Left renal cortex interstitium (tissue), 4 donors: ENCODE measurements at regions not wholly inside any gene's neighbourhood (a gene's known extent, or its start where the extent isn't known, plus 50 kb on each side); places are given as distances from the start of the nearest gene placed in this dataset.
"Not testable (repeated sequence)": the region's sequence is repeated elsewhere in the genome, so short reads cannot be mapped to it uniquely, and the experiment has no call there.

ENCODE experiments used
- DNase-seq, 4 donors: peaks; one replicate each; pipeline ENCODE4 v3.0.0-alpha.2; 2013; ENCODE audit warnings: low read depth in 4 of 4, low spot score in 2 of 4, missing footprints in 1 of 4

DNA sequence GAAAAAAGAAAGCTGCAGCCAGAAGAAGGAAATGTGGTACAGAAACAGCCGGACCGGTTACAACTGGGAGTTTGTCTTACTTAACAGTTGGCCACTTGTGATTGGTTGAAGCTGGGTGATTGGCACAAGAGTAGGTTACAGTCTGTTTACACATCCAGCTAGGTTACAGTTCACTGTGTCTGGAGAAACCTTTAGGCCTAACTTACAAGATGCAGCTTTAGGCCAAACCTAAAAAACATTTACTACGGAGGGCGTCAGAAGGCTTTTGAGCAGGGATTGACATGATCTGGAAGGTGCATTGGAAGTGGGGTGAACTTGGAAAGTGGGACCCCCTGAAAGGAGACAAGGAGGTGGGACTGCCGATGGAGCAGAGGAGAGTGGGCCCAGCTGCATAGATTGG is 122.3 kb downstream of the BANF2 start:
- peak in 2 of 4 donors; percentile 80 to 91 for DNase-seq

DNA sequence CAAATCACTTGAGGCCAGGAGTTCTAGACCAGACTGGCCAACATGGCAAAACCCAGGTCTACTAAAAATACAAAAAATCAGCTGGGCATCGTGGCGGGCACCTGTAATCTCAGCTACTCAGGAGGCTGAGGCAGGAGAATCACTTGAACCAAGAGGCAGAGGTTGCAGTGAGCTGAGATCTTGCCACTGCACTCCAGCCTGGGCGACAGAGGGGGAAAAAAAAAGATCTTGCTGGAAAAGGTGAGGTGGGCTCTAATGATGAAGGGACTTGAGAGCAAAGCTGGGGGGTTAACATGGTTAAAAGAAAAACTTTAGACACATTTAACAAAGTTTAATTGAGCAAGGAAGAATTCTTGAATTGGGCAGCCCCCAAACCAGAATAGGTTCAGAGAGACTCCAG is 121.8 kb downstream of the BANF2 start:
- DNase-seq, result not testable (repeated sequence)

GRCh38 chr20:17819395-17820093 is 119.8 kb downstream of the BANF2 start:
- no peak for DNase-seq

GRCh38 chr20:17818187-17818586 is 118.4 kb downstream of the BANF2 start:
- DNase-seq, result no peak

DNA sequence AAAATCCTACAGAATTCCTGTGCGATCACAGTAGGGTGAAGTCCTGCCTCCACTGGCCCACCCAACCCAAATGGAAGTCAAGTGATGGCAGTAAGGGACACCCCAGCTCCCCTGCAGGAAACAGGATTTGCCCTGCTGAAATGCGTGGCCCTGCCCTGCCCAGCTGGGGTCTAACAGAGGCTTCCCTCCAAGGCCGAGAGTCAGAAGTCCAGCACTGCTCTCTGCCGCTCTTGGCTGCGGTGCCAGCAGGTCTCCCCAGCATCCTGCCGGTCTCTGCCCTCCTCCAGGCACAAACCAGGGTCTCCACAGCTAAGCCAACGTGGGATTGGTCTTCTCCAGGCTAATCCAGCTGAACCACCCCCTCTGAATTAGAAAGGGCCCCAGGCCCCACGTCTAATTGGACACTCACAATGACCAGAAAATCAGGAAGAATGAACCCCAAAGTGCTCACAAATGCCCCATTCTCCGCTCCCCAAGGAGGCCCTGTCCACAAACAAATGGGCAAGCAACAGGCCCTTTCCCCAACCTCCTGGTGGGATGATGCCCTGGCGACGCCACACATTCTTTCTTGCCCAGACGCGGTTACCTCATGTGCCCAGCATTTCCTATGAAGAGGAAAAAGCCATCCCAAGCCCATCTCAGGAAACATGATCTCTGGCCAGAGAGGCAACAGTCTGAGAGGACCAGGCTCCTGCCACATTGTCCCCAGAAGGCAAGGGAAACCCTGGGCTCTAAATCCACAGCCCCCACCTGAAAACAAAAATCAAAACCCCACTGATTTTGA is 117.2 kb downstream of the BANF2 start:
- no peak for DNase-seq

DNA sequence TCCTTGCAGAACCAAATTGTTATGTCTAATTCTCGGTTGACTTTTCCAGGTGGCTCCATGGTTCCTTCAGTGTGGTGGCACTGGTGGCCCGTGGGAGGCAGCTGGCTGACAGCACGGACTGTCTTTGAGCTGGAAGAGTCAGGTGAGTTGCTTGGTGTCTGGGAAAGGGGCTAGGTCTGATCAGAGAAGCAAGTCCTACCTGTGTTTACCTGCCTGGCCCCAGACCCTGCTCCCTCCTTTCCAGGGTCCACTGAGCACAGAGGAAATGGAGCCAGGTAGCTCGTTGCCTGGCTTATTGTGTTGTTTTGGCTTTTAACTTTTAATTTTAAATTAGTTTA is 111.8 kb downstream of the BANF2 start:
- no peak for DNase-seq

DNA sequence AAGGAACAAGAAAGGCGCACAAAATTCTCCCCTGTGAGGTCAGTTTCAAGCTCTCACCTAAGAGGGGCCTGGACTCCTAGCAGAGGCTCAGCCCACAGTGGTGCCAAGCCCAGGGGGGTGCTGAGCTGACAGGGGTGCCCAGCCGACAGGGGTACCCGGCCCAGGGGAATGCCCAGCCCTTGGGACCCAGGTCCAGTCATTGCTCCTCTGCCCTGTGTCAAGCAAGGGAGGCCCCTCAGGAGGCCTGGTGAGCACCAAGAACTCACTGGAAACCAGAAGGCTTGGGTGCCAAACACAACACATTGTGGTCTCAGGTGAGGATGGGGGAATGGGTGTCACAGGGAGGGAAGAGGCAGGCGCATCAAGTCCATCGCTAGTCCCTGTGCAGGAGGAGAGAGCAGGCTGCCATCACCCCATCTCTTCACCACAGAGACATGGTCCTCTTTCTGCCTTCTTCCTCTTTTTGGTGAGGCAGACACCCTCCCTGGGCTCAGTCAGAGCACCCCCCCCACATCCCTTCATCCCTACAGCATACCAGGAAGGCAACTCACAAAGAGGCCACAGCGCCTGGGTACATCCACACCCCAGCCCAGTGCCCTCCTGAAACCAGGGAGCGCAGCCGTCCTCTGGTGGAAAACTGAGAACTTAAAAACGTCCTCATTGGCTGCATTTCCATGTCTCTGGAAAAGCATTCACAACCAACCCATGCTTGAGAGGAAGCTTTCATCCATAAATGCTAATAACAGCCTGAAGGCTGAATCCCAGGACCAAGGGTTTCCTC is 111.3 kb downstream of the BANF2 start:
- DNase-seq, result no peak

DNA sequence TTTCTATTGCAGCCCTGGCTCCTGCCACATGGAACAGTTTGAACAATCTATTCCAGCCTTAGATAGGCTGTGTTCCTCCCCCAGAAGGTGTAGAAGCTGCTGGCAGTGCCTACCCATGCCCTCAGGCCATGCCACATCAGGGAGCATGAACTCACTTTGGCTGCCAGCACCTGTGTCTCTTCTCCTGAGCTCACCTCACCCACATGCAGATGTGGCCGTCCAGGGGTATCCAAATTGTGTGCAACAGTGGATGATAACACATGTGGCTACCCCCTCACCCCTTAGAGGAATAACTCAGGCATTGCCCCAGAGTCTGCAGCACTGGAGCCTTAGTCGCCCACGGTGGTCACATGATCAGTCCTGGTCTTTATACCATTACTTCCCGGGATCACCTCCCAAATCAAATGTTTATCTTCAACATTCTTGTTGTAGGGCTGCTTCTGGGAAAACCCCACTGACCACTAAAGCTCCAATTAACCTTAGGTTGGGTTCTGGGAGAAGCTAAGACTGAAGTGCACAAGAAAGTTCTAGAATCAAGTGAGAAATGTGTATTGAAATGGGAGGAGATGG is 110.4 kb downstream of the BANF2 start:
- DNase-seq, result no peak

GRCh38 chr20:17809362-17810061 is 109.7 kb downstream of the BANF2 start:
- DNase-seq, result no peak

DNA sequence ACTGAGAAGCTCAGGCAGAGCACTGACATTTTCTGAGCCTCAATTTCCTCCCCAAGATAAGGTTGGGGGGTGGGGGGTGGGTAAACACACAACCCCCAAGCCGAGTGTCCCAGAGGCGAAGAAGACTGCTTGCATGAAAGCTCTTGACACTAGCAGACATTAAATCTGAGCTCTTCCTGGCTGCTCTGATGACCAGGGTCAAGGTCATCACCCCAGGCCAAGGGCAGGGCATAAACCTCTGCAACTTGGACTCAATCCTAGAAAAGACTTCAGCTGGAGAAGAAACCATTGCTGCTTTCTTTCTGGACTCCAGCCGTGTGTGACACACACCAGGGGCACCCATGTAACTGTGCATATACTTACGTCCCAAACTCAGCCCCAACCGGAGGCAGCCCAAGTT is 109.0 kb downstream of the BANF2 start:
- no peak for DNase-seq

DNA sequence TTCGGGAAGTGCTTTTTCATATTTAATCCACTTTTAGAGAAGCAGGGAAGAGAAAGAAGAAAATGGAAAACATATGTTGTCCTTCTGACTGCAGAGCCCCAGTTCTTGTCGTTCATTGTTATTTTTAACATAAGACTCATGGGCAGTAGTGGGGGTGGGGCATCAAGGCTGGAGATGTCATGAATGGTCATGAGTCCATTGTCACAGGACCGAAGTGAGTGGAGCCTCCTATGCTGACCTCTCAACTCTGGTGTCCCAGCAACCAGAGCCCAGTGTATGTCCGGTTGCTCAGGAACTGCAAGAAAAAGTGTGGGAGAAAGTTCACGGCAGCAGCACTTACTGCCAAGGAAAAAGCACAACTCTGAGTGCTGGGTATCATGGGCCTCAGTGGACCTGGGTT is 108.6 kb downstream of the BANF2 start:
- DNase-seq, result peak in 1 of 4 donors; percentile 57

DNA sequence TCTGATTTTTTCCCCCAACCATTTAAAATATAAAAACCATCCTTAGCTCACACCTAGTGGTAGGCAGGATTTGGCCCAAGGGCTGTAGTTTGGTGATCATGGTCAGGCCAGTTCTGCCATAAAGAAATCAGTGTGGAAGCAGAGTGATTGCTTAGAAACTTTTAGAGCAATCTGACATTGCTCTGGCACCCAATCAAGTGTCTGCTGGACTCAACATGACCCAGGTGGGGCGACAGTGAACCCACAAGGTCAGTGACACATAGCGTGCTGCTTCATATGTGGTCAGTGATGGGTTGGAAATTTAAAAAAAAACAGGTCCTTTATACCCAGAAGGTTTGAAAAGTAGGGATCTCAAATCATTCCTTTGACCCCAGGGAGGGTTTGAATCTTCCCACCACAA is 107.9 kb downstream of the BANF2 start:
- DNase-seq, result no peak

DNA sequence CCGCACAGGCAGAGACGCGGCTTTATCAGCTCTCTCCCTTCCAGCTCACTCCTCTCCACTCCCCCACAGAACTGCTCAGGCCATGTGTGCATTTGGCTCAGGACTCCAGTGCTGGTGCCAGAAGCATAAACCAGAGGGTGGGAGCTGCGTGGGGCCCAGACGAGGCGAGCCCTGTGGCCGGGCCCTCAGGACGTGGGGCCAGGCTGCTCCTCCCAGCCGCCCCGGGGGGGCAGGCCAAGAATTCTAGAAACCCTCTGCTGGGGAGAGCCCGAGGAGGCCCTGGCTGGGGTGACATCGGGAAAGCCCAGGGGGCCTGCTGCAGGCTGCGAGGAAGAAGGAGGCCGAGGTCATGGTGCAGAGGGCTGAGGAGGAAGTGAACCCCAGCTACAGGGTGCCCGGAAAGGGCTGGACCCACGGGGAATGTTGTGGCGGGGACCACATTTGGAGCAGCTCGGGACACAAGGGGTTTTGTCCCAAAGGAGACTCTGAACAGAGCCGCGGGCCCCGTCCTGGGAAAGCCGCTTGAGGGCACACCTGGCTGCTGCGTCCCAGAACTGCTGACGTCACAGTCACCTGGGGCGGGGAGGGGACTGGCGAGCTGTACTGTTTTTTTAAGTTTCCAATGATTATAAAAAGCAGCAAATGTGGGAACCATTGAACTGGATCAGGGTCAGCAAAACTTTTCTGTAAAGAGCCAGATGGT is 107.1 kb downstream of the BANF2 start:
- DNase-seq, result peak in 3 of 4 donors; percentile 68 to 77 (median 73)

DNA sequence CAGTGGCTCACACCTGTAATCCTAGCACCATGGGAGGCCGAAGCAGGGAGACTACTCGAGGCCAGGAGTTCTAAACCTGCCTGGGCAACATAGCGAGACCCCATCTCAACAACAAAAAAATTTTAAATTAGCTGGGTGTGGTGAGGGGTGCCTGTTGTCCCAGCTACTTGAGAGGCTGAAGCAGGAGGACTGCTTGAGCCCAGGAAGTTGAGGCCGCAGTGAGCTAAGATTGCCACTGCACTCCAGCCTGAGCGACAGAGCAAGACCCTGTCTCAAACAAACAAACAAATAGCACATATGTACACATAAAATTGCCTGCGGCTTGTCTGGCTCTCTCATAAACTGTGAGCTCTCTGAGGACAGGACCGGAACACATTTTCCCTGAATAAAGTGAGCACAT is 106.3 kb downstream of the BANF2 start:
- DNase-seq, result no peak

GRCh38 chr20:17803765-17804164 is 104.0 kb downstream of the BANF2 start:
- no peak for DNase-seq

GRCh38 chr20:17799575-17800227 is 99.9 kb downstream of the BANF2 start:
- DNase-seq, result no peak

DNA sequence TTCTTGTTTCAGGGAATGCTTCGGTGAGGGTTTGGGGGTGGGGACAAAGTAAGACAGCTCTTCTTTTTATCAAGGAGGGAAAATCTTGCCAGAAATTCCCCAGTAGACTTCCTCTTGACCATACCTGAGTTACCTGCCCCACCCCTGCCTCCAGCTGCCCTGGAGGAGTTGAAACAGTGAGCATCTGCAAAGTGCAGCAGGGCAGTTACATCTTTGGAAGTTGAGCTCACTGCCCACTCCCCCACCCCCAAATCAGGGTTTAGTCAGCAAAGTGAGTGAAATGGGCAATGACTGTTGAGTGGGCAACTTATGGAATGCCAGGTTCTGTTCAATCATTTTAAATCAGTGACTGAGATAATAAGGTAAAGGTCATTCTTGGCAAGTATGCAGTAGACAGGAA is 98.8 kb downstream of the BANF2 start:
- no peak for DNase-seq

DNA sequence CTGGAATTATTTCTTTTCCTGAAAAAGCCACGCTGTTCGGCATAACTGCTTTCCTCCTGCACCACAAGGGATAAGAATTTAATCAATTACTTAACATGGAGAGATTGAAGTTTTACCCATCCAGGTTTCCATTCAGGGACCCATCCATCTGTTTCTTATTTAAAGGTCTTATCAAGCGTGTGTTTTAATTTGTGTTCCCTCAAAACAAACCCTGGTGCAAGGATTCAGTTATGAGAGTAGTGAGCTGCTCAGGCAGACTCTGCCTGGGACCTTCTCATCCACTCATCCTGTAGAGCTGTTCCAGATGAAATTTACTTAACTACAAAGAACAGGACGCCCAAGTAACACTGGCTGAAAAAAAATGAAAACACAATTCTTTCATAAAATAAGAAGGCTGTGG is 97.8 kb downstream of the BANF2 start:
- no peak for DNase-seq

DNA sequence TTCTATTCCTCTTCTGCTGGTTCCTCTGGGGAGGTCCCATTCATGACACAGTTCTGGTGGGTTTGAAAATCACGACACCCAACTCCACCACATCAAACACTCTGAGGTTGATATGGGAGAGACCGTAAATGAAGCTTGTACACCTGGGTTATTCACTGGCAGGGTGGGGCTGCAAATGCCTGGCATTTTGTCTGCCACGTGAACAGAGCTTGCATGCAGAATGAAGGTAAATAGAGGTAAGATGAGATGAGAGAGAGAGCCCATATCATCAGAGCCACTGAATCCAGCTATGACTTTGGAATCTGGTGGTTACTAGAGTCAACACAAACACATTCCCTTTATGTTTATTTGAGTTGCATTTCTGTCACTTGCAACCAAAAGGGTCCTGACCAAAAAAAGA is 97.4 kb downstream of the BANF2 start:
- no peak for DNase-seq
